ENCODE measurements at regions not wholly inside any gene's neighbourhood (a gene's known extent, or its start where the extent isn't known, plus 50 kb on each side); places are given as distances from the start of the nearest gene placed in this dataset.

- DNase-seq (ENCODE audit: low read depth), result no peak
- no peak overlapping the region for H3K4me3 ChIP-seq (ENCODE audit: control insufficient read depth, low read depth, low read length)
- no peak for TF ChIP-seq CTCF (IDR thresholded peaks at IDR 0.05; ENCODE audit: control insufficient read depth, insufficient read depth, low read depth, low read length, missing control alignments)
These were observed 611.1 kb downstream of the BRD1 start for GRCh38 chr22:49216579-49216978.

DNA sequence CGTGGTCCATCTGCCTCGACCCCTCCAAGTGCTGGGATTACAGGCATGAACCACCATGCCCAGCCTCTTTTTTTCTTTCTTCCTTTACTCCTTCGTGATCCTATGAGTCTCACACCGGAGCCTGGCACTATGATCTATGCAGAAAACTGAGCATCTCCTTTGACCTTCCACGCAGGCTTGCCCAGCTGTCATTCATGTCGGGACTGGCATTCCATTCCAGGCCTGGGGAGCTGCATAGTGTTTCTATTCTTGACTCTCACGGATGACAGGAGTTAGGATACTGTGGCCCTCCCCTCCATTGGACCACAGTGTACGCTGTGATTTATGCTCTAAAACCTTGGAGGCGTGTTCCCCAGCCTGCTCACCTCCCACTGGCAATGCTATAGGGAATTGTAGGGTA, 611.8 kb downstream of the BRD1 start:
- H3K4me3 ChIP-seq (ENCODE audit: control insufficient read depth, low read depth, low read length), result no peak overlapping the region
- TF ChIP-seq CTCF (IDR thresholded peaks at IDR 0.05; ENCODE audit: control insufficient read depth, insufficient read depth, low read depth, low read length, missing control alignments), result no peak
- DNase-seq (ENCODE audit: low read depth), result no peak

- H3K4me3 ChIP-seq (ENCODE audit: control insufficient read depth, low read depth, low read length), result no peak overlapping the region
- TF ChIP-seq CTCF (IDR thresholded peaks at IDR 0.05; ENCODE audit: control insufficient read depth, insufficient read depth, low read depth, low read length, missing control alignments), result no peak
- DNase-seq (ENCODE audit: low read depth), result no peak
These were observed 612.7 kb downstream of the BRD1 start for GRCh38 chr22:49214976-49215375.

DNA sequence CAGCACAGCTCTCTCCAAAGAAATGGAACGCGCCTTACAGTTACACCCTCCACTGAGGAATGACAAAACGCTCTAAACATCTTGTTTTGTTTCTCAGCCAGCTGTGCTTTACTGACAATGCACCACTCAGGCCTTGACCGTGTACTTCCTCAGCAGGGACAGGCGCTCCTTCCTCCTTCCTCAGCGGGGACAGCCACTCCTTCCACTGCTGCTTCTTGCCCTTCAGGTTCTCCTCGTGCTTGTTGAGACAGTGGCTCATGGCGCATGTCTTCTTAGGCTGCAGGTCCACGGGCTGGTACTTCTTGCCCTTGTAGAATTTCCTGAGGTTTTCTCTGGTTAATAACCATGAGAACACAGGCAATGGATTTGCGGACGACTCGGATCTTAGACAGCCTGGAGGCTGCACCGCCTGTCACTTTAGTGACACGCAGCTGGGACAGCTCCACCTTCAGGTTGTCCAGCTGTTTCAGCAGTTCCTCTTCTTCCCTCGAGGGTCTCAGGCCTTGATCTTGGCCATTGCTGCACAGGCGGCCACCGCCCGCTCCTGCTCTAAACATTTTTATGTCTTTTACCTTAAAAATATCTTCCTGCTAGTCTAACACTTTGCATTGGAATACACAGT, 613.8 kb downstream of the BRD1 start:
- no peak for DNase-seq (ENCODE audit: low read depth)
- H3K4me3 ChIP-seq (ENCODE audit: control insufficient read depth, low read depth, low read length), result no peak overlapping the region
- TF ChIP-seq CTCF (IDR thresholded peaks at IDR 0.05; ENCODE audit: control insufficient read depth, insufficient read depth, low read depth, low read length, missing control alignments), result no peak

DNA sequence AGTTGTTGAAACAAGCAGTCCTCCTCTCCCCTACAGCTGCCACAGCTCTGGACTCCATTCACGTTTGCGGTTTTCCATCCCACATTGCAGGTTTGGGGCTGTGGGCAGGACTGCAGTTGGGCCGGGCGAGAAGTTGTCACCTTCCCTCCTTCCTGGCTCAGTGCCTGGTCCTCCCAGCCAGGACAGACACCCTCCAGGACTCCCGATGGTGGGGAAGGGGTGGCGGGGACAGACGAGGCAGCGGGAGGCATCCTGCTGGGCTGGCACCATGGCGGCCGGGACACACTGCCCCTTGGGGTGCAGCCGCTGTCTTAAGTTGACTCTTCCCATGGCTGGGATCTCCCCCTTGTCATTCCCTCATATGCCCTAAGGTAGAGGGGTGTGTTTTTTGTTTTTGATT, 615.2 kb downstream of the BRD1 start:
- no peak for TF ChIP-seq CTCF (IDR thresholded peaks at IDR 0.05; ENCODE audit: control insufficient read depth, insufficient read depth, low read depth, low read length, missing control alignments)
- no peak for DNase-seq (ENCODE audit: low read depth)
- no peak overlapping the region for H3K4me3 ChIP-seq (ENCODE audit: control insufficient read depth, low read depth, low read length)

- no peak overlapping the region for H3K4me3 ChIP-seq (ENCODE audit: control insufficient read depth, low read depth, low read length)
- TF ChIP-seq CTCF (IDR thresholded peaks at IDR 0.05; ENCODE audit: control insufficient read depth, insufficient read depth, low read depth, low read length, missing control alignments), result no peak
- no peak for DNase-seq (ENCODE audit: low read depth)
These were observed 615.7 kb downstream of the BRD1 start for GRCh38 chr22:49212002-49212401.

- no peak for DNase-seq (ENCODE audit: low read depth)
- no peak overlapping the region for H3K4me3 ChIP-seq (ENCODE audit: control insufficient read depth, low read depth, low read length)
- TF ChIP-seq CTCF (IDR thresholded peaks at IDR 0.05; ENCODE audit: control insufficient read depth, insufficient read depth, low read depth, low read length, missing control alignments), result no peak
These were observed 616.5 kb downstream of the BRD1 start for GRCh38 chr22:49211176-49211575.

Data from AG09309 (cell line).